ENCODE measurements at regions not wholly inside any gene's neighbourhood (a gene's known extent, or its start where the extent isn't known, plus 50 kb on each side); places are given as distances from the start of the nearest gene placed in this dataset.
A peak's percentile ranks its signal among the peaks of the same experiment; 100 is the strongest.

DNA sequence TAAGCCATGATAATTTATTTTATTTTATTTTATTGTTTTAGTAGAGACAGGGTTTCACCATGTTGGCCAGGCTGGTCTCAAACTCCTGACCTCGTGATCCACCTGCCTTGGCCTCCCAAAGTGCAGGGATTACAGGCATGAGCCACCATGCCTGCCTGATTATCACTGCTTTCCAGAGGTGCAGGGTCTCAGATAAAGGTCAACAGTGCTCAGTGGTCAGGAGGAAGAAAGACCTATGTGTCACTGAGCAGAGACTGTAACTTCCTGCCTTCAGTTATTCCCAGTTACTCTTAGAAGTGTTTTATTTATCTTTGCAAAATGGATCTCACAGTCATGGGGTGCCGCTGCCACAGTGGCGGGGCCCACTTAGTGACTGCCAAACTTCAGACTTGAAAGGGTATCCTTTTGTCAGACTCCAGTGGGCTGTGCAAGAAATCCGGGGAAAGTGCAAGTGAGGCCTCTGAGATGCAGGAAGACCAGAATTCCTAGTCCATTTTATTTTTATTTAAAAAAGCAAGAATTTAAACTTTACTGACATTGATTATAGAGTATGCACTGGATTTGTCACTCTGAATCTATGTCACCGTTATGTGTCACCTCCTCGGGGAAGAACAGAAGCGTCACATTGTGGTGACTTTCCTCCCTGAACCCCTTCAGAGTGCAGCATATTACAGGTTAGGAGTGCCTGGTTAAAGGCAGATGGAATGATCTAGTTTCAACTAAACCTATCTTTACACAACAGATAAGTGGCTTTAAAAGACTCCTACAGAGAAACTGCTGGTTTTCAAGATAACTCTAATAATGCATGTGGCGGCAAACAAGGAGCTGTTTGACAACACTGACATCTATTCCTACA is 59.1 kb upstream of the BICD1 start:
- DNase-seq (no peak), ATAC-seq (peak; percentile 72)

DNA sequence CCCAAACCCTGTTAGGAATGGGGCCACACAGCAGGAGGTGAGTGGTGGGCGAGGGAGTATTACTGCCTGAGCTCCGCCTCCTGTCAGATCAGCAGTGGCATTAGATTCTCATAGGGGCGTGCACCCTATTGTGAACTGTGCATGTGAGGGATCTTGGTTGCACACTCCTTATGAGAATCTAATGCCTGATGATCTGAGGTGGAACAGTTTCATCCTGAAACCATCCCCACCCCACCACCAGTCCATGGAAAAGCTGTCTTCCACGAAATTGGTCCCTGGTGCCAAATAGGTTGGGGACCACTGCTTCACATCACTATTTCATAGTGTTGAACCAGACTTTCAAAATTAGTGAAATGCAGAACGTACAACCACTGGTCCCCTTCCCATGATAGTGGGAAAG is 57.9 kb upstream of the BICD1 start:
- no peak for DNase-seq
- ATAC-seq, result no peak

DNA sequence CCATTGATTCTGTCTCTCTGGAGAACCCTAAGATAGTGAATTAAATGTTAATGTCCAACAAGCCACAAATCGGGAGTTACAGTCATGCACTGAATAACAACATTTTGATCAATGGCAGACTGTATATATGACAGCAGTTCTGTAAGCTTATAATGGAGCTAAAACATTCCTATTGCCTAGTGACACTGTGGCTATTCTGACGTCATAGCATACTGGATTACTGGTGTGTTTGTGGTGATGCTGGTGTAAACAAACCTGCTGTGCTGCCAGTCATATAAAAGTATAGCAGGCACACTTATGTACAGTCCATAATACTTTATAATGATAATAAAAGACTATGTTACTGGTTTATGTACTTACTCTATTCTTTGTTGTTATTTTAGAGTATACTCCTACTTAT is 56.7 kb upstream of the BICD1 start:
- DNase-seq (no peak), ATAC-seq (no peak)

DNA sequence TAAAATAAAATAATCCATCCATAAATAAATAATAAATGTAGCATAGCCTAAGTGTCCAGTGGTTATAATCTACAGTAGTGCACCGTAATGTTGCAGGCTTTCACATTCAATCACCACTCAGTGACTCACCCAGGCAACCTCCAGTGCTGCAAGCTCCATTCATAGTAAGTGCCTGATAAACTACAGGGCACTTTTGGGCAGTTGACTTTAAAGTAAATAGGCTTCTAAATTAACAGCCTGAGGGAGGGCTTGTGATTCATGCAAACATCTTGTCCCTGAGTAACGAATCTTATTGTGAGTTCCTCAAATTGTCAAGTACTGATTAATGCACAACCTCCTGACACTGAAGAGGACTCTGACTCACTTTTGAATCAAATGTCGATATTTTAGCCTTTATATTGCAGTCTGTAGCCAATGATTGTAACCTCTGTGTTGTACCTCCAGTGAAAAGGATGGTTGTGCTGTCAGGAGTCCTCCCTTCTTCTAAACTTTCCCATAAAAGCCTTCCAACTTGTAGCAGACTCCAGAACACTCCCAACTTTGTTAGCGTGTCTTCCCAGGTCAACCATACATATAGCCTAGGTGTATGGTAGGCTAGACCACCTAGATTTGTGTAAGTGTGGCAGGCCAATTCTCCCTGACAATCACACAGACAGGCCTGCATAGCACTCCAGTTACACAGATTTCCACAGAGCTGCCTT is 55.0 kb upstream of the BICD1 start:
- ATAC-seq (no peak), DNase-seq (no peak)

DNA sequence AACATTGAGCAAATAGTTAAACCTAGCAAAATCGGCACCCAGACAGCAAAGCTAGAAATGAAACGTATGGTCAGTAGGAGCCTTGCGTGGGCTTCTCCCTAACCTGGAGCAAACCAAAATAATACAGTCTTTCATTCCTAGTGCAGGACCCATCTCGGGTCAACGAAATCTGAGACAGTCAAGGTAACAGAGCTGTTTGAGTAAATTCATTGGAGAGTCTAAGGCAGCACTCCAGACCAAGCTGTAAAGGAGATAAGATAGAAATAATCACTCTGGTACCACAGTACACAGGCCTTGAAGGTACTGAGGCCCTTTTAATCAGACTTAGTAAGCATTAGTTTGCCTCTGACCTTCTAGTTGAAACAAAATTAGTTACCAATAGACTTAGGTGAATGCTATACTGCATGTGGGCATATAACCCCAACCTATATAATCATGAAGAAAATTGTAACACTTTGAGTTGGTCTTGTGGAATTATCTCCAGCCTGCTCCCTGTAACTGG is 54.4 kb upstream of the BICD1 start:
- DNase-seq (no peak), ATAC-seq (no peak)

DNA sequence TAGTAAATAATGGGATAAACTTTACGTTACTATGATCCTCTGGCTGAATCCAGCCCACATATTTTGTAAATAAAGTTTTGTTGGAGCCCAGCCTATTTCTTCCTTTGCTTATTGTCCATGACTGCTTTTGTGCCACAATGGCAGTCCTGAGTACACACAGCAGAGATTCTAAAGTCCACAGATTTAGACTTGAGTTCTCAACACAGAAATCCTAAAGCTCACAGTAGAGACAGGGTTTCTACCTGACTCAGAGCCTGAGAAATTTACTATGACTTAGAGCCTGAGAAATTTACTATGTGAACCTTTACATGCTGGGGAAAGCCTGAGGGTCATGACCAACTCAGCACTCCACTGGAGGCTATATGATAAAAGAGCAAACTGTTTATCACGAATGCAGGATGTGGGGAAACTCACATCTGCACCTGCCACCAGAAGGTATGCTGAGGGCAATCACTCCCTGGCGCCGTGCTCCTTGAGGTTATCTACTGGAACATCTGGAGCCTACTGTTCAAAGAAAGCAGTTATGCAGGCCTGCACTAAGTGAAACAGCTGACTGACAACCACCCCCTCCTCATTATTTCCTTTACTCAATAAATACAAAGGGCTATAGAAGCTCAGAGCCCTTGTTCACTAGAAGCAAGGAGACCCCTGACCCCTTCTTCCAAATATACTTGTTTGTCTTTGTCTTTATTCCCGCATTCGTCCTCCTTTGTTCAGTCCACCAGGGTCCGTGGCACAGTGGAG is 52.6 kb upstream of the BICD1 start:
- ATAC-seq, result no peak

More for the DNA sequence above, 52.6 kb upstream of the BICD1 start:
- DNase-seq, result no peak
